Hepatocyte (in vitro differentiated cells): ENCODE measurements at regions not wholly inside any gene's neighbourhood (a gene's known extent, or its start where the extent isn't known, plus 50 kb on each side); places are given as distances from the start of the nearest gene placed in this dataset.
"Not testable (repeated sequence)": the region's sequence is repeated elsewhere in the genome, so short reads cannot be mapped to it uniquely, and the experiment has no call there.

Experiments used
- DNase-seq: peaks from one replicate; pipeline ENCODE4 v3.0.0-alpha.2; 2016; ENCODE audit warnings: low spot score
- H2AFZ ChIP-seq: fragments of 200-600 bp; sonication (generic); 2 replicates; pipeline ENCODE4 v1.6.0; 2016; ENCODE audit warnings: antibody characterized with exemption, mild to moderate bottlenecking
- H3K27ac ChIP-seq: fragments of 200-600 bp; sonication (generic); 2 replicates; pipeline ENCODE4 v1.5.1; 2016; ENCODE audit warnings: mild to moderate bottlenecking
- H3K27me3 ChIP-seq: fragments of 200-600 bp; sonication (generic); 2 replicates; pipeline ENCODE4 v1.6.1; 2016
- H3K36me3 ChIP-seq: fragments of 200-600 bp; sonication (generic); replicated peaks from 2 replicates; pipeline ENCODE4 v1.5.1; 2016; ENCODE audit warnings: low read depth; ENCODE audit not compliant: insufficient read depth
- H3K4me1 ChIP-seq: fragments of 200-600 bp; sonication (generic); 2 replicates; pipeline ENCODE4 v1.5.1; 2016; ENCODE audit warnings: mild to moderate bottlenecking, moderate library complexity; ENCODE audit not compliant: insufficient read depth
- H3K4me2 ChIP-seq: fragments of 200-600 bp; sonication (generic); 2 replicates; pipeline ENCODE4 v1.6.0; 2016
- H3K4me3 ChIP-seq: fragments of 200-600 bp; sonication (generic); 2 replicates; pipeline ENCODE4 v1.5.1; 2016; ENCODE audit warnings: mild to moderate bottlenecking
- H3K79me2 ChIP-seq: fragments of 200-600 bp; sonication (generic); 2 replicates; pipeline ENCODE4 v1.6.0; 2017; ENCODE audit warnings: mild to moderate bottlenecking
- H3K9me2 ChIP-seq: fragments of 200-600 bp; sonication (generic); replicated peaks from 2 replicates; pipeline ENCODE4 v1.6.0; 2017; ENCODE audit warnings: mild to moderate bottlenecking; ENCODE audit not compliant: insufficient read depth
- H3K9me3 ChIP-seq: fragments of 200-600 bp; sonication (generic); 2 replicates; pipeline ENCODE4 v1.5.1; 2016; ENCODE audit warnings: low read depth, mild to moderate bottlenecking
- H4K20me1 ChIP-seq: fragments of 200-600 bp; sonication (generic); 2 replicates; pipeline ENCODE4 v1.6.0; 2016; ENCODE audit warnings: mild to moderate bottlenecking; ENCODE audit not compliant: insufficient read depth, poor library complexity, severe bottlenecking
- EZH2 ChIP-seq: fragments of 200-600 bp; sonication (generic); IDR thresholded peaks from 2 replicates; pipeline ENCODE4 v1.6.1; 2016; ENCODE audit warnings: antibody characterized with exemption, mild to moderate bottlenecking, borderline replicate concordance
- EZH2phosphoT487 ChIP-seq: fragments of 200-600 bp; sonication (generic); IDR thresholded peaks from one replicate; pipeline ENCODE4 v1.6.1; 2018; ENCODE audit warnings: antibody characterized with exemption, mild to moderate bottlenecking, low read depth, moderate library complexity; ENCODE audit not compliant: unreplicated experiment, severe bottlenecking
- WGBS: methylation state at CpG from one replicate; pipeline ENCODE4 v1.1.6; 2016; ENCODE audit warnings: low lambda C conversion rate; ENCODE audit errors: missing lambda C conversion rate; 5-methylcytosine and 5-hydroxymethylcytosine counted together
- TF ChIP-seq, protein P1 (sequence below): fragments of 200-600 bp; sonication (generic); IDR thresholded peaks from 2 replicates; pipeline ENCODE4 v1.5.1; 2016; ENCODE audit warnings: antibody characterized with exemption, mild to moderate bottlenecking; ENCODE audit not compliant: poor library complexity

DNA sequence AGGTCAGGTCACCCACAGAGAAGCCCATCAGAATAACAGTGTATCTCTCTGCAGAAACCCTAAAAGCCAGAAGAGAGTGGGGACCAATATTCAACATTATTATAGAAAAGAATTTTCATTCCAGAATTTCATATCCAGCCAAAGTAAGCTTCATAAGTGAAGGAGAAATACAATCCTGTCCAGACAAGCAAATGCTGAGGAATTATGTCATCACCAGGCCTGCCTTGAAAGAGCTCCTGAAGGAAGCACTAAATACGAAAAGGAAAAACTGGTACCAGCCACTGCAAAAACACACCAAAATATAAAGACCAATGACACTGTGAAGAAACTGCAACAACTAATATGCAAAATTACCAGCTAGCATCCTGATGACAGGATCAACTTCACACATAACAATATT, 260.0 kb upstream of the KYNU start:
- no peaks in the 10 kb centered on the region for H3K9me2 ChIP-seq
- H3K36me3 ChIP-seq: no peaks in the 10 kb centered on the region
- H3K4me3 ChIP-seq: no peak overlapping the region
- no peaks in the 10 kb centered on the region for H3K79me2 ChIP-seq
- H3K4me2 ChIP-seq: no peak overlapping the region
- no peak for DNase-seq
- no peaks in the 10 kb centered on the region for H4K20me1 ChIP-seq
- TF ChIP-seq, protein P1, sequence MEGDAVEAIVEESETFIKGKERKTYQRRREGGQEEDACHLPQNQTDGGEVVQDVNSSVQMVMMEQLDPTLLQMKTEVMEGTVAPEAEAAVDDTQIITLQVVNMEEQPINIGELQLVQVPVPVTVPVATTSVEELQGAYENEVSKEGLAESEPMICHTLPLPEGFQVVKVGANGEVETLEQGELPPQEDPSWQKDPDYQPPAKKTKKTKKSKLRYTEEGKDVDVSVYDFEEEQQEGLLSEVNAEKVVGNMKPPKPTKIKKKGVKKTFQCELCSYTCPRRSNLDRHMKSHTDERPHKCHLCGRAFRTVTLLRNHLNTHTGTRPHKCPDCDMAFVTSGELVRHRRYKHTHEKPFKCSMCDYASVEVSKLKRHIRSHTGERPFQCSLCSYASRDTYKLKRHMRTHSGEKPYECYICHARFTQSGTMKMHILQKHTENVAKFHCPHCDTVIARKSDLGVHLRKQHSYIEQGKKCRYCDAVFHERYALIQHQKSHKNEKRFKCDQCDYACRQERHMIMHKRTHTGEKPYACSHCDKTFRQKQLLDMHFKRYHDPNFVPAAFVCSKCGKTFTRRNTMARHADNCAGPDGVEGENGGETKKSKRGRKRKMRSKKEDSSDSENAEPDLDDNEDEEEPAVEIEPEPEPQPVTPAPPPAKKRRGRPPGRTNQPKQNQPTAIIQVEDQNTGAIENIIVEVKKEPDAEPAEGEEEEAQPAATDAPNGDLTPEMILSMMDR: no peak
- TF ChIP-seq EZH2 (no peak), EZH2phosphoT487 (no peak)
- 76% methylated on average over 1 of the region's 1 CpG for WGBS
- no peak overlapping the region for H2AFZ ChIP-seq
- no peaks in the 10 kb centered on the region for H3K27me3 ChIP-seq
- no peak overlapping the region for H3K27ac ChIP-seq
- H3K9me3 ChIP-seq: no peaks in the 10 kb centered on the region
- no peaks in the 10 kb centered on the region for H3K4me1 ChIP-seq

DNA sequence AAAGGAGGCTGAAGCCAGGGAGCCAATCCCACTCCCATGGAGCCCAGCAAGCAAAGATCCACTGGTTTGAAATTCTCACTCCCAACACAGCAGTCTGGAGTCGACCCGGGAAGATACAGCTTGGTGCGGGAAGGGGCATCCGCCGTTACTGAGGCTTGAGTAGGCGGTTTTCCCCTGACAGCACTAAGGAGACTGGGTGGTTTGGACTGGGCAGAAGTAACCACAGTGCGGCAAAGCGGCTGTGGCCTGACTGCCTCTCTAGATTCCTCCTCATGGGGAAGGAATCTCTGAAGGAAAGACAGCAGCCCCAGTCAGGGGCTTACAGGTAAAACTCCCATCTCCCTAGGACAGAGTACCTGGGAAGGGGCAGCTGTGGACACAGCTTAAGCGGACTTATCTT, 261.6 kb upstream of the KYNU start:
- Histone ChIP-seq H3K9me3 (no peaks in the 10 kb centered on the region), H3K9me2 (no peaks in the 10 kb centered on the region), H3K4me3 (no peak overlapping the region), H3K4me2 (no peak overlapping the region), H3K27ac (no peak overlapping the region), H2AFZ (no peak overlapping the region), H3K4me1 (no peaks in the 10 kb centered on the region), H3K36me3 (no peaks in the 10 kb centered on the region), H3K79me2 (no peaks in the 10 kb centered on the region), H3K27me3 (no peaks in the 10 kb centered on the region), H4K20me1 (no peaks in the 10 kb centered on the region)
- DNase-seq: no peak
- 96% methylated on average over 9 of the region's 9 CpGs for WGBS
- TF ChIP-seq EZH2: no peak
- TF ChIP-seq, protein P1: no peak
- TF ChIP-seq EZH2phosphoT487: no peak

DNA sequence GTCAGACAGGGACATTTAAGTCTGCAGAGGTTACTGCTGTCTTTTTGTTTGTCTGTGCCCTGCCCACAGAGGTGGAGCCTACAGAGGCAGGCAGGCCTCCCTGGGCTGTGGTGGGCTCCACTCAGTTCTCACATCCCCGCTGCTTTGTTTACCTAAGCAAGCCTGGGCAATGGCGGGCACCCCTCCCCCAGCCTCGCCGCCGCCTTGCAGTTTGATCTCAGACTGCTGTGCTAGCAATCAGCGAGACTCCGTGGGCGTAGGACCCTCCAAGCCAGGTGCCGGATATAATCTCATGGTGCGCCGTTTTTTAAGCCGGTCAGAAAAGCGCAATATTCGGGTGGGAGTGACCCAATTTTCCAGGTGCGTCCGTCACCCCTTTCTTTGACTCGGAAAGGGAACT, 264.3 kb upstream of the KYNU start:
- not testable (repeated sequence) for H3K36me3 ChIP-seq, H3K79me2 ChIP-seq, H3K4me1 ChIP-seq, H3K9me3 ChIP-seq, H3K4me3 ChIP-seq, H3K4me2 ChIP-seq, H3K27ac ChIP-seq, H2AFZ ChIP-seq, H3K27me3 ChIP-seq, DNase-seq, H3K9me2 ChIP-seq, H4K20me1 ChIP-seq
- WGBS: 92% methylated on average over 17 of the region's 17 CpGs

DNA sequence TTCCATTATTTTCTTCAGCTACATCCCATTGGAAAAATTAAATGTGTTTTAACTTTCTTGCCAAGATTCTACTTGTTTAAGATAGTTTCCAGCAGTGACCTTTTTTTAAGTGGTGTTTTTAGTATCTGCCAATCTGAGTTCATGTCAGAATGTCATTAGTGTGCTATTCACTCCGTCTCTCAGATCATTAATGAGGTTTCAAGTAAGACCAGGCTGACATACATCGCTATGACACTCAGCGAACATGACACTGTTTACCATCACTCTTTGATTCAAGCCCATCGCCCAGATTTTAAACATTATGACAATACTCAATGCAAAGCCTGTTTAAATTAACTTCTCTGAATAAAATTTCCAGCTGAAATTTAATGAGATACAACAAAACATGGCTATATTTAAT, 272.0 kb upstream of the KYNU start:
- H3K4me2 ChIP-seq: no peak overlapping the region
- no peak for TF ChIP-seq EZH2phosphoT487
- no peaks in the 10 kb centered on the region for H3K4me1 ChIP-seq
- no peak overlapping the region for H3K4me3 ChIP-seq
- no peak overlapping the region for H3K27ac ChIP-seq
- no peaks in the 10 kb centered on the region for H4K20me1 ChIP-seq
- no peaks in the 10 kb centered on the region for H3K9me2 ChIP-seq
- no peaks in the 10 kb centered on the region for H3K9me3 ChIP-seq
- WGBS: 60% methylated on average over 4 of the region's 4 CpGs
- H3K36me3 ChIP-seq: no peaks in the 10 kb centered on the region
- no peaks in the 10 kb centered on the region for H3K79me2 ChIP-seq
- H3K27me3 ChIP-seq: no peaks in the 10 kb centered on the region
- H2AFZ ChIP-seq: no peak overlapping the region
- no peak for DNase-seq

DNA sequence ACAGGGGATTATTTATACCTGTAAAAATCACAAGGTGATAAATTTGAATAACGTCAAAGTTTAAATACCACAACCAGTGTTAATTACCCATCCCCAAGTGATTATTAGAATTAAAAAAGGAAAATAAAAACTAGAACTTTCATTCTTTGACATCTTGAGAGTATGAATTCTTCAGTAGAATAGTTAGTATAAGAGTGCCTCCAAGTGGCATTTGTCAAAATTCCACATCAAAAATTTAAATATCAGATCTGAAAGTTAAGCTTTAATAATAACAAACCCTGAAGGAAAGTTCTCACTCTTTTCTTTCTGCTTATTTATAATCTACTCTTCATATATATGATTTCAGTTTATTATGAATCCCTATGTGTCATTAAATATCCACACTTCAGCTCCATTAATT, 273.7 kb upstream of the KYNU start:
- no peaks in the 10 kb centered on the region for H3K27me3 ChIP-seq
- H3K36me3 ChIP-seq: no peaks in the 10 kb centered on the region
- no peaks in the 10 kb centered on the region for H3K4me1 ChIP-seq
- H3K9me2 ChIP-seq: no peaks in the 10 kb centered on the region
- no peak overlapping the region for H3K27ac ChIP-seq
- H3K4me3 ChIP-seq: no peak overlapping the region
- H2AFZ ChIP-seq: no peak overlapping the region
- 31% methylated on average over 1 of the region's 1 CpG for WGBS
- TF ChIP-seq, protein P1: peak; percentile 49
- TF ChIP-seq EZH2: no peak
- DNase-seq: no peak
- no peak overlapping the region for H3K4me2 ChIP-seq
- no peaks in the 10 kb centered on the region for H3K9me3 ChIP-seq
- H4K20me1 ChIP-seq: no peaks in the 10 kb centered on the region
- H3K79me2 ChIP-seq: no peaks in the 10 kb centered on the region
